ENCODE measurements at regions not wholly inside any gene's neighbourhood (a gene's known extent, or its start where the extent isn't known, plus 50 kb on each side); places are given as distances from the start of the nearest gene placed in this dataset.
"Not testable (repeated sequence)": the region's sequence is repeated elsewhere in the genome, so short reads cannot be mapped to it uniquely, and the experiment has no call there.

DNA sequence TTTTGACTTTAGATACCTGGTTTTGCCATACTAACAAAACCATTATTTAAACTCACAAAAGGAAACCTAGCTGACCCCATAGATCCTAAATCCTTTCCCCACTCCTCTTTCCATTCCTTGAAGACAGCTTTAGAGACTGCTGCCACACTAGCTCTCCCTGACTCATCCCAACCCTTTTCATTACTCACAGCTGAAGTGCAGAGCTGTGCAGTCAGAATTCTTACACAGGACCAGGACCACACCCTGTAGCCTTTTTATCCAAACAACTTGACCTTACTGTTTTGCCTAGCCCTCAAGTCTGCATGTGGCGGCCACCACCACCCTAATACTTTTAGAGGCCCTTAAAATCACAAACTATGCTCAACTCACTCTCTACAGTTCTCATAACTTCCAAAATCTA lies 325.1 kb upstream of the KCNMB2 start:
- not testable (repeated sequence) for DNase-seq

DNA sequence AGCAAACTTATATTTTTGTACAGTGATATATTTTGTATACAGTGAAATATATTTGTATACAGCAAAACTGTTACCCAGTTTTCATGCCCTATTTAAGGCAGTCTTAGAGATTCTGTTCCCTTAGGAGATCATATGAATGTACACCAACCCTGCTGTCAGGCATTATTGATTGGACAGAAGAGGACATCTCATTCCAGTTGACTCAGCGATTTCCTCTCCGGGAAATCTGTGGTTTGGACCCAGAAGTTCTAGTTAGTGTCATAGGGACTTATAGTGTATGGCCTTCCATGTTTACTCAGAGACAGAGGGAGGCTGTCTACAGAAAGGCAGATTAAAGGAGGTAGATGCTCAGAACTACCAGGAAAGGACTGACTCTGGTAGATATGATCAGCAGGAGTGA lies 318.8 kb upstream of the KCNMB2 start:
- DNase-seq, result no peak

DNA sequence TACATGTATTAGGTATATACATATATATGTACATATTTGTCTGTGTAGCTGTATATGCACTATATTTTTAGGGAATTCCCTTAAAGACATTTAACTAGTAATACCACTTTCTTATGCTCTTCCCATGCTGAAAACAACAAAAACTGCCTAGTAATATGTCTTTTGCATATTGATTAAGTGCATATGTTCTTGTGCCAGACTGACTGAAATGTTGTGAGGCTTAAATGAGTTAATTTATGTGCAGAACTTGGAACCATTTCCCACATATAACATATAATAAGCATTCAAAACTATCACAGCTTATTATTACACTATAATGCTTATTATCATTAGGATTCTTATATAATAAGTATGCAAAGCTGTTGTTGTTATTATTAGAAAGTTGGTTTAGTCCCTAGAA lies 318.0 kb upstream of the KCNMB2 start:
- DNase-seq, result no peak

DNA sequence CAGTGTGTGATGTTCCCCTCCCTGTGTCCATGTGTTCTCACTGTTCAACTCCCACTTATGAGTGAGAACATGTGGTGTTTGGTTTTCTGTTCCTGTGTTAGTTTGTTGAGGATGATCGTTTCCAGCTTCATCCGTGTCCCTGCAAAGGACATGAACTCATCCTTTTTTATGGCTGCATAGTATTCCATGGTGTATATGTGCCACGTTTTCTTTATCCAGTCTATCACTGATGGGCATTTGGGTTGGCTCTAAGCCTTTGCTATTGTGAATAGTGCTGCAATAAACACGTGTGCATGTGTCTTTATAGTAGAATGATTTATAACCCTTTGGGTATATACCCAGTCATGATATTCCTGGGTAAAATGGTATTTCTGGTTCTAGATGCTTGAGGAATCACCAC lies 316.6 kb upstream of the KCNMB2 start:
- DNase-seq, result not testable (repeated sequence)

DNA sequence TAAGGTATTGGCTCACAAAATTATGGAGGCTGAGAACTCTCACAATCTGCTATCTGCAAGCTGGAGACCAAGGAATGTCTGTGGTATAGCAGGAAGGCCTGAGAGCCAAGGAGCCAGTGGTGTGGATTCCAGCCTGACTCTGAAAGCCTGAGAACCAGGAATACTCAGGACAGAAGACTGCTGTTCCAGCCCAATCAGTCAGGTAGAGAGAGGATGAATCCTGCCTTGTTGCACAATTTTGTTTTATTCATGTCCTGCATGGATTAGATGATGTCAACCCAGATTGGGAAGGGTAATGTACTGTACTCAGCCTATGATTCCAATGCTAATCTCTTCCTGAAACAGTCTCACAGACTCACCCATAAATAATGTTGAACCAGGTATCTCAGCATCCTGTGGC lies 312.4 kb upstream of the KCNMB2 start:
- no peak for DNase-seq

DNA sequence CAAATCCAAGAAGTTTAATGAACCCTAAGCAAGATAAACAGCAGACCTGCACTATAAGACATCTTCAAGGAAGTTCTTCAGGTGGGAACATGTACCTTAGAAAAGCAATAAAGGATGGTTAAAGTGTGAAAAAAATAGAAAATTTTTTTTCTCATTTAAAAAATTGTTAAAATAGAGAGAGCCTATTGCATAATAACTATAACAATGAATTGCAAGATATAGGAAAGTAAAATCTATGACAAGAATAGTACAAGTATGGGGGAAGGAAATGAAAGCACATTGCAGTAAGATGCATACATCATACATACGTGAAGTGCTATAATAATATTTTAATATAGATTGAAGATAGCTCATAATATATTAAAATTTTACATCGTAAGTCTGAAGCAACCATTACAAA lies 310.1 kb upstream of the KCNMB2 start:
- DNase-seq, result no peak

DNA sequence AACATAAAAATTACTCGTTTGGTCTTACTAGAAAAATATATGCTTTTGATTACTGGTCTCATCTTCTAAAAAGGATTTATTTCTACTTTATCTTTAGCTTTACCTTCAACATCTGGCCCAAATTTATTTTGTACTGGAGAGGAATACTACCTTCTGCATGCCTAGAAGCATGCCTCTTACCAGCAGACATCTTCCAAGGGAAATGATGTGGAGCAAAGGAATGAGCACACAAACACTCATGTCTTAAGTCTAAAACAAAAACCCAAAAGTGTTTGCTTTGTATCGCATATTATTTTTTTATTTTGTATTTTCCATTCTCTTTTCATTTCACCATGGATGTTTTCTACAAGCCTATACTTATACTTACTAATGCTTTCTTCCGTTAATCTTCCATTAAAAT lies 304.6 kb upstream of the KCNMB2 start:
- DNase-seq, result no peak

DNA sequence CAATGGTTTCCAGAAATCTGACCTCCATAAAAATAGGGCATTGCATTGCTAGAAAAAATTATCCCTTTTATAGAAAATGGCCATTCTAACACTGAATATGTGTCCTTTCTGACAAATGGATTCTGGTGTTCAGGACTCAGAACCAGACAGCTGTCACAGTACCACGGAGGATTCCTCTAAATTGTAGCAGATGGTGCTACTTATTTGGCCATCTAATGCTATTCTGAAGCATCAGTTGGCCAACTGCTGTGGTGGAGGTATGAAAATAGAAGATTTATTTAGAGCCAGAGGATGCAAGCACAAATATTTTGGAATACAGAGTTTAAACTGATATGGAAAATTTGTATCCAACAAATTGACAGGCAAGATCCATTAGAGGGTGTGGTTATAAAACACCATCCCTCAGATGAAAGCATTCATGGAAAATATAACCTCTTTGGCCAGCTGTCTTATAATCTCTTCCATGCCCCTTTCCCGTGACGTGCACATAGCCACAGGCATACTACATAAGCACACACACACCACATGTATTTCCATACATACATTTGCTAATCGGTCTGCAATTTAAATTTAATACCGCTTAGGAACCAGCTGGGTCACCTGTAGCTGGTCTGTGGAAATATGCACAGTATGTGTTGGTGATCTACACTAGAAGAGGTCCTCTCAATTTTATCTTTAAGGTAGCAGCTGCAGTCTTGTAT lies 302.7 kb upstream of the KCNMB2 start:
- no peak for DNase-seq

DNA sequence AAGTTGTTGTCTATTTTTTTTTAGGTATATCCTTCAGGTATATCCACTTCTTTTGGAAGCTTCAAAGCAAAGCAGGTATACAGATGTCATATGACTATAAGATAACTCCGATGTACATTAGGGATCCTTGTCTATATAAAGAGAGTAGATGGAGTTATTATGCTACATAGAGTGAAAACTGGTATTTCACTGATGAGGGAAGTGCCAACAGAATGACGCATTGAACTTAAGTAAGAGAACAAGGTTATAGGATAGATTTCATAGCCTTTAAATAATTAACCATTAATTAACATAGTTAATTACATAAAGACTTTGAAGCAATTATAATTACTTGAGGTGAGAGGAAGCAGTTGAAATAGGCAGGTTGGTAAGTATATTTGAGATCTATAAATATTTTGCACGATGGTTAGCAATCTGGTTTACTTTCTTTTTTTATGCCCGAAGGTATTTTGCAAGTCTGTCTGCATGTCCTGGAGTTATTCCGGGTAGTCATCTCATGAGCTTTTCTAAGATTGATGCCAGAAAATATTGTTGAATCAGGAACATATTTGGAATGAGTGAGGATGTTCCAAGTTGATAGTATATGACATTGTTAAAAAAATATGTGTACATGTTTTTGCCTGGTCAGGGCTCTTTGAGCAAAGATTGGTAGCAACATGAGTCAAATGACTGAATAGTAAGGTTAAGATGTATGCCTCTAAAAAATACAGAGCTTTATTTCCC lies 299.5 kb upstream of the KCNMB2 start:
- DNase-seq, result no peak

DNA sequence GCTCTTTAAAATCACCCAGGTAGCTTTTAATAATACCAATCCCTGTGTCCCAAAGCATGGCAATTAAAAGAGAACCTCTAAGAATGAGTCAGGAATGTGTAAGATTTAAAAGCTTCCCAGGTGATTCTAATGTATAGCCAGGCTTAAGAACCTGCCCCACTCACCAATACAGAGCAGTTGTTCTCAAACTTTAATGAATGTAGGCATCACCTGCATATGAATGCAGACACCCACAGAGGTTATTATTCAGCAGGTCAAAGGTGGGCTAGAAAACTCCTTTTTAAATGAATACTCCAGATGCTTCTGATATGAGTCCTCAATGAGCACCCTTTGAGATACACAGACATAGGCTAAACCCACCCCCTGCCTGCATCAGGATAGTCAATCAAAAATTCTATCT lies 298.1 kb upstream of the KCNMB2 start:
- DNase-seq, result no peak

DNA sequence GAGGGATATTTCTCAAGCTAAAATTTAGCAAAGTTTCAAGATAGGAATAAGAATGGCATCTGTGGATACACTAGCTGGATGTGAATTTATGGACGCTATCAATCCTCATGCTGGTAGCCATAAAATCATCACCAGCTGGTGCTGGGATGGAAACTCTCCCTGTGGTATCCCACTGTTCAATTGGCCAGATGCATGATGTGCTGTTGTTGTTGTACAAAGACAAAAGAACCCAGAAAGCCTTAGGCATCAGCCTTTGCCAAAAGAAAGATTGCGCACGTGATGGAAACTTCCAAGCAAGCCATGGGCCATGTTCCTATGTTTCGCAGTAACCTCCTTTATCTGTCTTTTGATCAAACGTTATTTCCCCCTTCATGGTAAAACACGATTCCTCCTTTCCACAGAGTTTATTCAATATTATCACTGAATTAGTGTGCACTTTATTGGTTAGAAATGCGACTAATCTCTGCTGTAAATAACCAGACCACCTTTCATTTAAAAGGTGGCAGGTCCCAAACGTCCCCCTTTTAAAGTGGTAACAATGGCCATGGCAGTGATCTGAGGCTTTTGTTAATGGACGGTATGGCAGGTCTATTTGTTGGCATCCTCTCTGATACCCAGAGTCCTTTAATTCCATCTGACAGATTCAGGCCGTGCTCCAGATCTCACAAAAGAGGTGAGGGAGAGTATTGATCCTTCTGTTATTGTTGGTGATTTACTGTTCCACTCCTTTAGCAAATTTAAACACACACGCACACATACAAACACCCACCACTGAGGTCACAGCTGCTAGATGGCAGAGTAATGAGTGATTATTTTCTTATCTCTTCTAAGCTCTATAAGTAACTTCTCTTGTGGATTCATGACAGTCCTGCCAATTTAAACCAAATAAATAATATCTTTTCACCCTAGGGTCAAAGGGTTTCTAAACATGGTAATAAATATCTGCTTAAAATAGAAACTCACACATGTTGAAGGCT lies 291.2 kb upstream of the KCNMB2 start:
- DNase-seq, result no peak

DNA sequence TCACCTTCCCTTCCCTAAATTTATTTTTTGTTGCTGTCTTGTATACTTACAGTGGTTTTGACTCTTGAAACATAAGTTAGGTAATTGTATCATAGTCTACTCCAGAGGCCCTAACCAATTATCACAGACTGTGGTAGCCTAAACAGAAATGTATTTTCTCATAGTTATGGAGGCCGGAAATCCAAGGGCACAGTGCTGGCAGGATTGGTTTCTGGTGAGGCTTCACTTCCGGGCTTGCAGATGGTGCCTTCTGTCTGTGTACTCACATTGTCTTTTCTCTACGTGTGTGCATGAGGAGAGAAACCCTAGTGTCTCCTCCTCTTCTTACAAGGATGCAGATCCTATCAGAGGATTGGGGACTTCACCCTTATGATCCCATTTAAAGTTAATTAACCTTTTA lies 290.2 kb upstream of the KCNMB2 start:
- DNase-seq, result no peak

DNA sequence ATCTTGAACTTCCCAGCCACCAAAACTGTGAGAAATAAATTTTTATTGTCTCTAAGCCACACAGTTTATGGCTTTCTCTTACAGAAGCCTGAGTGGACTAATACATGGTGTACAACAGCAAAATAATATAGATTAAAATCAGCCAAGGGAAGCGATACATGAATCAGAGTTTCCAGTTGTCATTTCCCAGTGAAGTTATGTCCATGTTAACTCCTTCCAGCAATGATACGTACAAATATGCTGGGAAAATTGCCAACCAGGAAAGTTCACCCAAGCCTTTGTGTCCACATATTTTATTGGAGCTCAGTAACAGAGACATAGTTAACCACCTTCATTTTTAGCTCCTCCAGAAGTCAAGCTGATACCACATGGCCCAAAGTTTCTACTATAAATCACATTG lies 280.9 kb upstream of the KCNMB2 start:
- DNase-seq, result no peak

DNA sequence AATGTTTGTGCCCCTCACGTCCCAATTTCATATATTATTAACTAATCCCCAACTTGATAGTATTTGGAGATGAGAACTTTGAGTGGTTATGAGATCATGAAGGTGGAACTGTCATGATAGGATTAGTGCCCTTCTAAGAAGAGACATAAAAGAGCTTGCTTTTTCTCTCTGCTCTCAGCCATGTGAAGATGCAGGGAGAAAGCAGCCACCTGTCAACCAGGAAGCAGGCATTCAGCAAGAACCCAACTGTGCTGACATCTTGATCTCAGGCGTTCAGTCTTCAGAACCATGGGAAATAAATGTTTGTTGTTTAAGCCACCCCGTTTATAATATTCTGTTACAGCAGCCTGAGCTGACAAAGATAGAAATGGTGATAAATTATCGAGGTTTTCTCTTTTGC lies 278.7 kb upstream of the KCNMB2 start:
- no peak for DNase-seq

DNA sequence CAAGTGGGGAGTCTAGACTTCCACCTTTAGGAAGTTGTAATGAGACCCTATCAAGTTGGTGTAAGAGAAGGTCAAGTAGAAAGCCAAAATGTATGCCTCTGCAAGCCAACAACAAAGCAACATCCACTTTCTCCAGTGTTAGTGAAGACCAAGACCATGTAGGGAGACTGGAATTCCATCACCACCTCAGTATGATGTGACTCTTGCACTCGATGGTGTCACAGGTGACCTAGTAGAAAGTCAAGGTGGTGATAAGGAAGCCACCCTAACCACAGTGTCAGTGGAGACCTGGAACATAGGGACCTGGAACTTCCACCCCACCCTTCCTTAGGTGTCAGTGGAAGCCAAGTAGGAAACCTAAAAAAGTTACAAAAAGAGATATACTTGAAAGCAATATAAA lies 278.1 kb upstream of the KCNMB2 start:
- no peak for DNase-seq

DNA sequence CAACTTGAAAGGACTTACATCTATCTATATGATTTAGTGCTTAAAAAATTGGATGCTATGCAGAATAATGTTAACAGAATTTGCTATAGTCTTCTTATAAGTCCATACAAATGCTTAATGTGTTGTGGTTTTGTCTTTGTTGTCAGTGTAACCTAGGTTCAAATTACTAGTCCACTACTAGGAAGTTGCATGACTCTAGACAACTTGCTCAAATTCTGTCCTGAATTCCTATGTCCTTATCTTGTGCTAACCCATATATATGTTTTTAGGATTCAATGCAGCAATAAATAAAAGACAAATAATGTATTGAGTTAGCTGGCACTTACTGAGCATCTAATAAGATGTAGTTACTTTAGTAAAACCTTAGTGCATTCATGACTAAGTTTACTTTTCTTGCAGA lies 276.5 kb upstream of the KCNMB2 start:
- DNase-seq, result no peak

DNA sequence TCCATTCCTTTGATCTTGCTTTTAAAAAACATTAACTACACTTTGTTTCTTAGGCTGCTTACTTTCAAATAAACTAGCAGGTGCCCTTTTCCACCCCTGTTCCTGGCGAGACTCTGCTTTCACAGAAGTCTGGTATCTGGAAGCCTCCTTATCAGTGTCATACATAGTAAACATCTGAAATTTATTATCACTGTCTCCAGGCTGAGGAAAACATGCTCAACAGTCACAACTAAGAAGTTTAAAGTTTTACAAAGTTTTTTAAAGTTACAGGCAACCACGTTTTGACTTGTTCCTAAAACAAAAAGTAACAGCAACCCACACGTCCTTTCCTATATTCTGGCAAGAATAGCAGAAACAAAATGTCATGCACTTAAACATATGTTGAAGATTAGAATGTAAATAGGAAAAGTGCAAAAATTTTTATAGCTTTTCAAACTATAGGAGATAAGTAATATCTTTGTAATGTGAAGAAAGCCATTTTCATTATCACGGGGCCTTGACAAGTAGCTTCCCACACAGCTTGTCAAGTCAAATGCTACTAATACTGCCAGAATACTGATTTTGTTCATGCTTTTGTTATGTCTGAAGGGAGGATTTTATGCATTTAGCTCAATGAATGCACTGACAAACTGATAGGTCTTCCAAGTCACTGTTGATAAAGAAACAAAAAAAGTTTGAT lies 275.2 kb upstream of the KCNMB2 start:
- DNase-seq, result peak in 3 of 4 experiments; percentile 4 to 13 (median 10)

DNA sequence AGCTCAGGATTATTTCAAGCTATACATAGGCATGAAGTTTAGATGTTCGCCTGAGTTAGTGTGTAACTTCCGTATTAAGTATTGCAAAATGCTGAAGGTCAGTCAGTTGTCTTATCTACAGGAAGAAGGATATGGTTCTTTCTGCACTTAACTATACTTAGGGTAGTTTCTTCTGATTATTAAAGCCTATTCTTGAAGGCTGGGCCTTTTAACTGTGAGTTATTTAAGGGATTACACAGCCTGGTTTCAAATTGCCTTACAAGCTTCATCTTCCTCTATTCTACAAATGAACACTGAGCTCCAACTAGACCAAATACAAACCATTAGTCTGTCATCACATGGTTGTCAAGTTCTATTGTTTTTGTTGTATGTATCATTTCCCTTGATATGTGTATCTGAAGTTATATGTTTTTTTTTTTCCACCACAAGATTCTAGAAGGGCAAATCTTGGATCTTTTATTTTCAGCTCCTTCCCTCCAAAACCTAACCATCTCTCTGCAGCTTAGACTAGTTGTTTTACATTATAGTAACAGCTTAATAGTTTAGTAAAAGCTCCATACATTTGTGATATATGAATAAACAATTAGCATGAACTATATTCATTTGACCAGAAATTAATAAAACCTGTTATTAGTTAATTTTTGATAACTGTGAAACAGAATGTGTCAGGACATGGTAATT lies 272.9 kb upstream of the KCNMB2 start:
- DNase-seq, result peak in 3 of 4 experiments; percentile 8 to 62 (median 61)

DNA sequence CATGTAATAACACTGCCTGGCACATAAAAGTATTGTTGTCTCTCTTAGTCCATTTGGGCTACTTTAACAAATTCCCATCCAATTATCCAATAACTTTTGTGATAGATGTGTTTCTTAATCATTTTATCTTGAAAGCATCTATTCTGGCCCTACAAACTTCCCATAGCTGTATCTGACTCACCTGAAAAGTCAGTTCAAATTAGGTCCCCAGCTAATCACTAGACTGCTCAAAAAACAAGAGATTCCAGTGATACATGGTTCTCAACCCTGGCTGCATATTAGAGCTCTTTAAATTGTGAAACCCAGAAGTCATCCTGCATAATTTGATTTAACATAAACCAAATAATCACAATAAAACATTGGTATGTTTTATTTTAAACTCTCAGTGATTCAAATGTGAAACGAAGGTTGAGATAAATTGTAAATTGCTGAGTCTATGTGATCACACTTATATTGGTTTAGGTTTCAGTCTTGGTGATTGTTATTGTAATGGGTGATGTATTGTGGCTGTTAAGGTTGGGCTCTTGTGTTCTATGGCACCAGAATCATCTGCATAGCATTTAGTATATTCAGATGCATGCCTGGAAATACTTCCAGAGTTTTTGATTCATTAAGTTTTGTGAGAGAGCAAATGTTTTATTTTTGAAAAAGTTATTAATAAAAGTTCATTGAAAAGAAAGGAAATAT lies 268.9 kb upstream of the KCNMB2 start:
- no peak for DNase-seq

DNA sequence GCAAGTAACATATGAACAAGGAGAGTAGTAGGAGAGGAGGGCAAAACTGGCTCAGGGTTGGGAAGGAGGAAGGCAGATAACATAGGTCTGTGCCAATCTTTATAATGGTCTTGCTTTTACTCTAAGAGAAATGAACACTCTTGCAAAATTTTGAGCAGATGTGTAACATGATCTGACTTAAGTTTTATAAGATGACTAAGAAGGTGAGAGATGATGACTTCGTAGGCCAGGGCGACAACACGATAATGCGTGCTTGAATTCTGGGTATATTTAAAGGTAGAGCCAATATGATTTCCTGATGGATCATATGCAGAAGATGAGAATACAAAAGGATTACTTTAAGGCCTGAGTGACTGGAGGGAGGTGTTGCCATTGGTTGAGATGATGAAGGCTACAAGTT lies 265.4 kb upstream of the KCNMB2 start:
- no peak for DNase-seq

DNA sequence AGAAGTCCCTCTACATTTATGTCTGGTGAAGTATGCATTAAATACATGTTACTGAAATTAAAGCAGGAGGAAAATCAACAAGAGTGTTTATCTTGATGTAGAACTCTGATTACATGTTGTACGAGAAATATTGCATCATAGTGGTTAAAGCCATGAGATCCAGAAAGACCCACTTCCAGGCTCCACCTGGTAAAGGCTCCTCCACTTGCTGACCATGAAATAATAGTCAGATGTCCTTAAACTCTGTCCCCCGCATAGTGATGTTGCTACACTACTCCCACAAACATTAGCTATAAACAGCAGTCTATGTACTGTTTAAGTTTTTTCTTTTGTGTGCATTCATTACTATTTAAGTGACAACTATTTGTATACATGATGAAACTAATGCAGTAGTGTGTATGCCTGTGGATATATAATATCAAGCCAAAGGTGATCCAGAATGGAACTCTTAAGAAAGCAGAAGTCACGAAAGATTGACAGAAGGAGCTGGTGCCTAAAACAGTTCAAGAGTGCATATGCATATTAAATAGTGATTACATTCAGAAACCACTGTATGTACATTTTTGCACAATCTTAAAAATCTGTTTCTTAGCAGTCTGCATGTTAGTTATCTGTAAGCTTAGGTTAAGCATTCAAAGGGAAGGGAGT lies 264.4 kb upstream of the KCNMB2 start:
- peak in 2 of 4 experiments; percentile 5 to 10 for DNase-seq
